HG03139 (cell line): ENCODE measurements at regions not wholly inside any gene's neighbourhood (a gene's known extent, or its start where the extent isn't known, plus 50 kb on each side); places are given as distances from the start of the nearest gene placed in this dataset.

ENCODE experiments used
- ATAC-seq: cut with Tn5 transposase; IDR thresholded peaks from one replicate; pipeline ENCODE4 v1.9.1; 2021; ENCODE audit not compliant: unreplicated experiment

GRCh38 chr7:41197769-41198168 lies 505.1 kb downstream of the INHBA start:
- no peak for ATAC-seq

- ATAC-seq: no peak
These were observed 509.1 kb downstream of the INHBA start for GRCh38 chr7:41193738-41194282.

GRCh38 chr7:41190581-41190980 lies 512.3 kb downstream of the INHBA start:
- ATAC-seq: no peak

GRCh38 chr7:41189866-41190265 lies 513.0 kb downstream of the INHBA start:
- no peak for ATAC-seq

- ATAC-seq: no peak
These were observed 514.4 kb downstream of the INHBA start for GRCh38 chr7:41188163-41189130.

- ATAC-seq: no peak
These were observed 515.6 kb downstream of the INHBA start for GRCh38 chr7:41187322-41187721.

- no peak for ATAC-seq
These were observed 517.0 kb downstream of the INHBA start for GRCh38 chr7:41185851-41186250.

GRCh38 chr7:41183741-41184140 lies 519.1 kb downstream of the INHBA start:
- ATAC-seq: no peak

GRCh38 chr7:41182782-41183181 lies 520.1 kb downstream of the INHBA start:
- ATAC-seq: no peak

GRCh38 chr7:41175435-41175834 lies 527.5 kb downstream of the INHBA start:
- ATAC-seq: no peak

- no peak for ATAC-seq
These were observed 528.4 kb downstream of the INHBA start for GRCh38 chr7:41174521-41174920.

- no peak for ATAC-seq
These were observed 532.4 kb downstream of the INHBA start for GRCh38 chr7:41170466-41170865.

GRCh38 chr7:41169317-41169716 lies 533.6 kb downstream of the INHBA start:
- no peak for ATAC-seq

GRCh38 chr7:41167836-41168235 lies 535.1 kb downstream of the INHBA start:
- no peak for ATAC-seq

GRCh38 chr7:41164440-41164839 lies 538.5 kb downstream of the INHBA start:
- ATAC-seq: no peak

GRCh38 chr7:41163991-41164390 lies 538.9 kb downstream of the INHBA start:
- no peak for ATAC-seq

- no peak for ATAC-seq
These were observed 540.3 kb downstream of the INHBA start for GRCh38 chr7:41162612-41163011.

- ATAC-seq: no peak
These were observed 541.8 kb downstream of the INHBA start for GRCh38 chr7:41161041-41161587.

GRCh38 chr7:41156268-41156667 lies 546.6 kb downstream of the INHBA start:
- no peak for ATAC-seq

- ATAC-seq: no peak
These were observed 549.6 kb downstream of the INHBA start for GRCh38 chr7:41153268-41153667.

- no peak for ATAC-seq
These were observed 550.7 kb downstream of the INHBA start for GRCh38 chr7:41152179-41152678.

GRCh38 chr7:41149576-41149975 lies 553.3 kb downstream of the INHBA start:
- ATAC-seq: no peak
